K562 (cell line): ENCODE measurements at regions not wholly inside any gene's neighbourhood (a gene's known extent, or its start where the extent isn't known, plus 50 kb on each side); places are given as distances from the start of the nearest gene placed in this dataset.

Experiments
- CBX3 ChIP-seq, 2 experiments: IDR thresholded peaks; 1 replicate in 1 of 2; 2 replicates in 1 of 2; pipeline ENCODE4 v1.6.1; 2012; ENCODE audit warnings: inconsistent platforms in 2 of 2, low read length in 2 of 2, borderline replicate concordance in 1 of 2, control low read depth in 1 of 2
- POLR2AphosphoS5 ChIP-seq: IDR thresholded peaks from 2 replicates; pipeline ENCODE4 v1.6.1; 2011; ENCODE audit warnings: mild to moderate bottlenecking, low read depth, low read length, moderate library complexity; ENCODE audit not compliant: control insufficient read depth, insufficient read depth
- YY1 ChIP-seq, 3 experiments: IDR thresholded peaks; 2 replicates each; pipeline ENCODE4 v1.6.1; 2011; ENCODE audit warnings: low read length in 2 of 3, mild to moderate bottlenecking in 2 of 3, moderate library complexity in 2 of 3, borderline replicate concordance in 1 of 3, control low read depth in 1 of 3, low read depth in 1 of 3; ENCODE audit not compliant: insufficient read depth in 3 of 3, insufficient replicate concordance in 2 of 3, control insufficient read depth in 1 of 3, insufficient read length in 1 of 3; ENCODE audit errors: extremely low read depth in 1 of 3
- ZNF197 ChIP-seq: fragments of 200-800 bp; sonication (Bioruptor generic); IDR thresholded peaks from 2 replicates; pipeline ENCODE4 v1.6.1; 2016; ENCODE audit warnings: low read depth, missing genetic modification characterization, missing compliant biosample characterization
- ZNF217 ChIP-seq: sonication (generic); formaldehyde crosslinking; IDR thresholded peaks from 2 replicates; pipeline ENCODE4 v1.8.0; 2022; ENCODE audit warnings: mild to moderate bottlenecking, missing genetic modification reagents
- ZNF224 ChIP-seq: sonication (generic); formaldehyde crosslinking; IDR thresholded peaks from 2 replicates; pipeline ENCODE4 v1.8.0; 2022; ENCODE audit warnings: mild to moderate bottlenecking, missing genetic modification reagents
- ZNF263 ChIP-seq: sonication (generic); formaldehyde crosslinking; IDR thresholded peaks from 2 replicates; pipeline ENCODE4 v1.8.0; 2022; ENCODE audit warnings: mild to moderate bottlenecking, missing genetic modification reagents, borderline replicate concordance
- TF ChIP-seq, protein P1 (sequence below), 3 experiments: IDR thresholded peaks in 2 of 3; conservative IDR thresholded peaks in 1 of 3; 2 replicates each; pipeline ENCODE4 v1.5.1; 2011 to 2012; ENCODE audit warnings: low read length in 3 of 3, mild to moderate bottlenecking in 3 of 3, control low read depth in 2 of 3, improper control_type of control experiment in 1 of 3, inconsistent platforms in 1 of 3, low read depth in 1 of 3, mixed read lengths in 1 of 3, moderate library complexity in 1 of 3; ENCODE audit not compliant: insufficient read depth in 2 of 3
- TF ChIP-seq, protein P2 (sequence below): fragments of 450-650 bp; formaldehyde crosslinking; IDR thresholded peaks from 2 replicates; pipeline ENCODE4 v1.4.0; 2022; ENCODE audit warnings: mild to moderate bottlenecking, moderate library complexity

DNA sequence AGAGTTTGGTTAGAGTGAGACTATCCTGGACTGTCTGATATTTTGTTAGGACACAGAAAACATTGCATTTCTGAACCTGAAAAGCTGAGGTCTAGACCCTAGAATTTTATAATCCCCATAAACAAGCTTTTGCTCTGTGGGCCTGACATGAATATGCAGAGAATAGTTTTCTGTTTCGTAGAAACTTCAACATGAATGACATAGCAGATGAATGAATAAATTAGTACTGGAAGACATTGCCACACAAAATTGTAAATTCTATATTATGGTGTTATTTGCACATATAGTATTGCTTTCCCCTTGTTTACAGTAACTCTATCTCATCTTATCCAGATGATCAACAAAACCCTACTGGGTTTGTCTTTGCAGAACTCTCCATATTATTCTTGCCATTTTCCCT is 54.9 kb upstream of the MAML3 start:
- TF ChIP-seq, protein P1, sequence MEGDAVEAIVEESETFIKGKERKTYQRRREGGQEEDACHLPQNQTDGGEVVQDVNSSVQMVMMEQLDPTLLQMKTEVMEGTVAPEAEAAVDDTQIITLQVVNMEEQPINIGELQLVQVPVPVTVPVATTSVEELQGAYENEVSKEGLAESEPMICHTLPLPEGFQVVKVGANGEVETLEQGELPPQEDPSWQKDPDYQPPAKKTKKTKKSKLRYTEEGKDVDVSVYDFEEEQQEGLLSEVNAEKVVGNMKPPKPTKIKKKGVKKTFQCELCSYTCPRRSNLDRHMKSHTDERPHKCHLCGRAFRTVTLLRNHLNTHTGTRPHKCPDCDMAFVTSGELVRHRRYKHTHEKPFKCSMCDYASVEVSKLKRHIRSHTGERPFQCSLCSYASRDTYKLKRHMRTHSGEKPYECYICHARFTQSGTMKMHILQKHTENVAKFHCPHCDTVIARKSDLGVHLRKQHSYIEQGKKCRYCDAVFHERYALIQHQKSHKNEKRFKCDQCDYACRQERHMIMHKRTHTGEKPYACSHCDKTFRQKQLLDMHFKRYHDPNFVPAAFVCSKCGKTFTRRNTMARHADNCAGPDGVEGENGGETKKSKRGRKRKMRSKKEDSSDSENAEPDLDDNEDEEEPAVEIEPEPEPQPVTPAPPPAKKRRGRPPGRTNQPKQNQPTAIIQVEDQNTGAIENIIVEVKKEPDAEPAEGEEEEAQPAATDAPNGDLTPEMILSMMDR (IDR thresholded peaks at IDR 0.05 in 2 of 3, conservative IDR thresholded peaks at IDR 0.05 in 1 of 3; ENCODE audit: insufficient read depth in 2 of 3, low read depth in 1 of 3, low read length in 3 of 3): no peak
- TF ChIP-seq, protein P2, sequence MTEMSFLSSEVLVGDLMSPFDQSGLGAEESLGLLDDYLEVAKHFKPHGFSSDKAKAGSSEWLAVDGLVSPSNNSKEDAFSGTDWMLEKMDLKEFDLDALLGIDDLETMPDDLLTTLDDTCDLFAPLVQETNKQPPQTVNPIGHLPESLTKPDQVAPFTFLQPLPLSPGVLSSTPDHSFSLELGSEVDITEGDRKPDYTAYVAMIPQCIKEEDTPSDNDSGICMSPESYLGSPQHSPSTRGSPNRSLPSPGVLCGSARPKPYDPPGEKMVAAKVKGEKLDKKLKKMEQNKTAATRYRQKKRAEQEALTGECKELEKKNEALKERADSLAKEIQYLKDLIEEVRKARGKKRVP (CRISPR knock-in tag): no peak
- TF ChIP-seq ZNF217 (CRISPR knock-in tag) (no peak), POLR2AphosphoS5 (no peak), ZNF224 (CRISPR knock-in tag) (no peak), CBX3 (IDR thresholded peaks at IDR 0.05; ENCODE audit: borderline replicate concordance in 1 of 2, low read length in 2 of 2) (no peak), ZNF197 (CRISPR knock-in tag) (no peak), ZNF263 (CRISPR knock-in tag) (no peak), YY1 (IDR thresholded peaks at IDR 0.05; ENCODE audit: borderline replicate concordance in 1 of 3, control insufficient read depth in 1 of 3, extremely low read depth in 1 of 3, insufficient read depth in 3 of 3, insufficient read length in 1 of 3, insufficient replicate concordance in 2 of 3, low read depth in 1 of 3, low read length in 2 of 3) (no peak)
